Choroid plexus epithelial cell (primary cell): ENCODE measurements at regions not wholly inside any gene's neighbourhood (a gene's known extent, or its start where the extent isn't known, plus 50 kb on each side); places are given as distances from the start of the nearest gene placed in this dataset.

ENCODE experiments used
- DNase-seq: peaks from one replicate; pipeline ENCODE4 v3.0.0-alpha.2; 2010; ENCODE audit warnings: low read depth
- H3K4me3 ChIP-seq: 2 replicates; pipeline ENCODE4 v1.5.1; 2011; ENCODE audit warnings: low read depth, mild to moderate bottlenecking, control low read depth, low read length, moderate library complexity
- TF ChIP-seq, protein P1 (sequence below): conservative IDR thresholded peaks from 2 replicates; pipeline ENCODE4 v1.5.1; 2011; ENCODE audit warnings: low read depth, mild to moderate bottlenecking, control low read depth, inconsistent platforms, low read length, moderate library complexity

- TF ChIP-seq, protein P1, sequence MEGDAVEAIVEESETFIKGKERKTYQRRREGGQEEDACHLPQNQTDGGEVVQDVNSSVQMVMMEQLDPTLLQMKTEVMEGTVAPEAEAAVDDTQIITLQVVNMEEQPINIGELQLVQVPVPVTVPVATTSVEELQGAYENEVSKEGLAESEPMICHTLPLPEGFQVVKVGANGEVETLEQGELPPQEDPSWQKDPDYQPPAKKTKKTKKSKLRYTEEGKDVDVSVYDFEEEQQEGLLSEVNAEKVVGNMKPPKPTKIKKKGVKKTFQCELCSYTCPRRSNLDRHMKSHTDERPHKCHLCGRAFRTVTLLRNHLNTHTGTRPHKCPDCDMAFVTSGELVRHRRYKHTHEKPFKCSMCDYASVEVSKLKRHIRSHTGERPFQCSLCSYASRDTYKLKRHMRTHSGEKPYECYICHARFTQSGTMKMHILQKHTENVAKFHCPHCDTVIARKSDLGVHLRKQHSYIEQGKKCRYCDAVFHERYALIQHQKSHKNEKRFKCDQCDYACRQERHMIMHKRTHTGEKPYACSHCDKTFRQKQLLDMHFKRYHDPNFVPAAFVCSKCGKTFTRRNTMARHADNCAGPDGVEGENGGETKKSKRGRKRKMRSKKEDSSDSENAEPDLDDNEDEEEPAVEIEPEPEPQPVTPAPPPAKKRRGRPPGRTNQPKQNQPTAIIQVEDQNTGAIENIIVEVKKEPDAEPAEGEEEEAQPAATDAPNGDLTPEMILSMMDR, result no peak
- no peak overlapping the region for H3K4me3 ChIP-seq
- DNase-seq, result no peak
These were observed 71.2 kb upstream of the SPDL1 start for GRCh38 chr5:169512385-169512784.

GRCh38 chr5:169511708-169512107 is 71.9 kb upstream of the SPDL1 start:
- DNase-seq, result no peak
- TF ChIP-seq, protein P1, result peak; percentile 11
- H3K4me3 ChIP-seq, result no peak overlapping the region

GRCh38 chr5:169507051-169507450 is 76.5 kb upstream of the SPDL1 start:
- DNase-seq, result no peak
- H3K4me3 ChIP-seq, result no peak overlapping the region
- TF ChIP-seq, protein P1, result no peak

- no peak for DNase-seq
- no peak overlapping the region for H3K4me3 ChIP-seq
- TF ChIP-seq, protein P1, result no peak
These were observed 79.7 kb upstream of the SPDL1 start for GRCh38 chr5:169503886-169504285.

DNA sequence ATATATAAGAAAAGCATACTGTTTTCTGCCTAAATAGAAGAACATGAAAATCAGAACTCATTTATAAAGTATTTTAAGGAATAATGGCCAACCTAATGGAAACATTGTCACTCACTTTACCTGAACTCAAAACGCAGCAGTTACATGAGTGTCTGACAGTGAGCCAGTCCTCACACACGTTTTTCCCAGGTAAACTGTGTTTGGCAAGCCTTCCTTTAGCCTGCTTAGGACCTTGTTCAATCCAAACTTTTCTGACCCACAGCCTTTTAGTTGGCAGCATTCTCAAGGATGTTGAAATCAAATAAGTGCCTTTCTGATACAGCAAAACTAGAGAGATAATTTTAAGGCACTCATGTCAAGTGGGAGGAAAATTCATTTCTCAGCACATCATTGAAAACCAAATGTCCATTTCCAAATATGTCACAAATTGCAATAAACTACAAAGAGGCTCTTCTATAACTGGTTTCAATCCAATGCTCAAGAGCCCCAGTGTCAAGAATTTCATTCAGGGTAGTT is 83.5 kb upstream of the SPDL1 start:
- DNase-seq, result no peak
- H3K4me3 ChIP-seq, result no peak overlapping the region
- TF ChIP-seq, protein P1, result no peak

DNA sequence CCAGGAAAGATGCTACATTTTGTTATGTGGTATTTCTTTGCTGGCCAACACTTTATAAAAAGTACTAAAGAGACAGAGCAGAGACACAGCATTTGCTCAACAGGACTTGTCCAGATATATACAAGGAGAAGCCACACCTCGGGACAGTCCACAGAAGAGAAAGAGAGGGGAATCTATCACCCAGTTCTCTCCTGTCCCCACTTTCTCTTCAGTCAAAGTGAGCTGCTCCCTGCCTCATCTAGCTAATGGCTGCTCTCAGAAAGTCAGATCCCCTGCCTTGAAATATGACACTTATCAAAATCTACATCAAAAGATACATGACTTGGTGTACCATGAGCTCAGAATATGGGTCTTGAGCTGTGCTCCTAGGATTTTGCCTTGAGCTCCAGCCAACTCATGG is 86.7 kb upstream of the SPDL1 start:
- TF ChIP-seq, protein P1, result no peak
- no peak for DNase-seq
- no peak overlapping the region for H3K4me3 ChIP-seq

DNA sequence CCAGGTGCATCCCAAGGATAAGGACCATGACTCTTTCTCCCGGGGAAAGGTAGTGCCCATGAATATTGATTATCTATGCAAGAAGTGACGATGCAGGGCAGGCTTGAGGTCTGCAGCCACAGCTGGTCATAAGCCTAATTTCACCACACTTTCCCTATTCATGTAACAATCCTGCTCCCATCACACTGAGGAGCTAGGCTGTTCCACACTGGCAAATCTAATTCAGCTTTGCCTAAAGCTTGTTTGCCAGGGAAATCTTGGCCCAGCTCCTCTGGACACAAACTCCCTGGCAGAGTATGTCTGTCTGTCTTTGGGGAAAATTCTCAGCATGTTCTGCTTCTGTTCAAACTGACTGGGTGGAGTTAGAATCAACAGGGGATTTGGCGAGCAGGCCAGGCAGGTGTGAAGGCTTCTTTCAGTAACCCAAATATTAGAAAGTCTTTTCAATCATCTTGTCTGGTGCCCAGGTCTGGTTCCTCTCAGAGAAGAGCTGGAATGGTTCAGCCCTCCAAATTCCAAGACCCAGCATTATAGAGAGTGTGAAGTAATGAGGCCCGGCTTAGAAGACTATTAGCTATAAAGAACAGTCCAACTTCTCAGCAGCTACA is 88.5 kb upstream of the SPDL1 start:
- no peak overlapping the region for H3K4me3 ChIP-seq
- TF ChIP-seq, protein P1, result no peak
- DNase-seq, result no peak
